Vagina (tissue), 2 donors: ENCODE measurements at regions not wholly inside any gene's neighbourhood (a gene's known extent, or its start where the extent isn't known, plus 50 kb on each side); places are given as distances from the start of the nearest gene placed in this dataset.

Experiments
- DNase-seq, 2 donors: peaks; one replicate each; pipeline ENCODE4 v3.0.0-alpha.2; 2017; ENCODE audit errors: extremely low spot score in 2 of 2
- H3K27ac ChIP-seq: fragments of 200-600 bp; sonication (generic); one replicate; pipeline ENCODE4 v1.5.1; 2019
- H3K27me3 ChIP-seq: fragments of 200-600 bp; sonication (generic); one replicate; pipeline ENCODE4 v1.5.1; 2019
- H3K36me3 ChIP-seq, 2 donors: fragments of 200-600 bp; sonication (generic); one replicate each; pipeline ENCODE4 v1.5.1; 2017 to 2019
- H3K4me1 ChIP-seq: fragments of 200-600 bp; sonication (generic); one replicate; pipeline ENCODE4 v1.5.1; 2019
- H3K4me3 ChIP-seq, 2 donors: fragments of 200-600 bp; sonication (generic); 1 replicate in 1 of 2; 2 replicates in 1 of 2; pipeline ENCODE4 v1.5.1; 2016 to 2019
- H3K9me3 ChIP-seq: fragments of 200-600 bp; sonication (generic); one replicate; pipeline ENCODE4 v1.5.1; 2019
- CTCF ChIP-seq, 3 experiments: fragments of 450-650 bp in 2 of 3; fragments of 200-600 bp in 1 of 3; sonication (generic) in 1 of 3; IDR thresholded peaks; one replicate each; pipeline ENCODE4 v1.5.1; 2017 to 2019; ENCODE audit warnings: antibody characterized with exemption in 3 of 3, mild to moderate bottlenecking in 2 of 3, moderate library complexity in 2 of 3
- POLR2A ChIP-seq, 2 donors: fragments of 450-650 bp; IDR thresholded peaks; one replicate each; pipeline ENCODE4 v1.6.1; 2017; ENCODE audit warnings: antibody characterized with exemption in 2 of 2, mild to moderate bottlenecking in 2 of 2, moderate library complexity in 2 of 2
- POLR2AphosphoS5 ChIP-seq, 2 donors: sonication (generic); formaldehyde crosslinking; IDR thresholded peaks; one replicate each; pipeline ENCODE4 v1.9.0; 2017; ENCODE audit warnings: antibody characterized with exemption in 2 of 2, mild to moderate bottlenecking in 2 of 2, low read depth in 1 of 2; ENCODE audit not compliant: insufficient read depth in 1 of 2
- intact Hi-C: fragments of 100-400 bp; cut with DNase I; formaldehyde crosslinking; loops from one replicate; pipeline ENCODE4 v1.15.1; 2023

- H3K4me3 ChIP-seq, result no peak overlapping the region
- no peaks in the 10 kb centered on the region for H3K27me3 ChIP-seq
- TF ChIP-seq POLR2AphosphoS5 (IDR thresholded peaks at IDR 0.05; ENCODE audit: insufficient read depth in 1 of 2, low read depth in 1 of 2) (no peak), POLR2A (IDR thresholded peaks at IDR 0.05) (no peak), CTCF (IDR thresholded peaks at IDR 0.05) (no peak)
- no peak overlapping the region for H3K27ac ChIP-seq
- no peaks in the 10 kb centered on the region for H3K4me1 ChIP-seq
- DNase-seq, result no peak
- H3K9me3 ChIP-seq, result no peaks in the 10 kb centered on the region
- no peaks in the 10 kb centered on the region for H3K36me3 ChIP-seq
- intact Hi-C loops, result no loop called here
Measured at GRCh38 chr10:85542936-85543730, 823.5 kb downstream of the GRID1 start.

- no peak overlapping the region for H3K4me3 ChIP-seq
- TF ChIP-seq CTCF (IDR thresholded peaks at IDR 0.05) (no peak), POLR2AphosphoS5 (IDR thresholded peaks at IDR 0.05; ENCODE audit: insufficient read depth in 1 of 2, low read depth in 1 of 2) (no peak), POLR2A (IDR thresholded peaks at IDR 0.05) (no peak)
- no peaks in the 10 kb centered on the region for H3K36me3 ChIP-seq
- intact Hi-C loops, result no loop called here
- DNase-seq, result no peak
- no peaks in the 10 kb centered on the region for H3K9me3 ChIP-seq
- no peaks in the 10 kb centered on the region for H3K4me1 ChIP-seq
- no peak overlapping the region for H3K27ac ChIP-seq
- H3K27me3 ChIP-seq, result no peaks in the 10 kb centered on the region
Measured at GRCh38 chr10:85544956-85545355, 821.6 kb downstream of the GRID1 start.

- intact Hi-C loops, result no loop called here
- H3K4me1 ChIP-seq, result no peaks in the 10 kb centered on the region
- no peaks in the 10 kb centered on the region for H3K9me3 ChIP-seq
- H3K27me3 ChIP-seq, result no peaks in the 10 kb centered on the region
- no peak overlapping the region for H3K4me3 ChIP-seq
- no peak for DNase-seq
- H3K27ac ChIP-seq, result no peak overlapping the region
- no peaks in the 10 kb centered on the region for H3K36me3 ChIP-seq
- no peak for TF ChIP-seq POLR2A (IDR thresholded peaks at IDR 0.05)
- no peak for TF ChIP-seq POLR2AphosphoS5 (IDR thresholded peaks at IDR 0.05; ENCODE audit: insufficient read depth in 1 of 2, low read depth in 1 of 2)
- no peak for TF ChIP-seq CTCF (IDR thresholded peaks at IDR 0.05)
Measured at GRCh38 chr10:85545874-85546273, 820.7 kb downstream of the GRID1 start.

GRCh38 chr10:85547460-85548023 is 819.1 kb downstream of the GRID1 start:
- Histone ChIP-seq H3K27ac (no peak overlapping the region), H3K4me3 (no peak overlapping the region), H3K27me3 (no peaks in the 10 kb centered on the region), H3K4me1 (no peaks in the 10 kb centered on the region), H3K36me3 (no peaks in the 10 kb centered on the region), H3K9me3 (no peaks in the 10 kb centered on the region)
- TF ChIP-seq CTCF (IDR thresholded peaks at IDR 0.05), result no peak
- no peak for TF ChIP-seq POLR2A (IDR thresholded peaks at IDR 0.05)
- DNase-seq, result no peak
- intact Hi-C loops, result no loop called here

- H3K4me3 ChIP-seq, result no peak overlapping the region
- no peaks in the 10 kb centered on the region for H3K27me3 ChIP-seq
- TF ChIP-seq POLR2A (IDR thresholded peaks at IDR 0.05) (no peak), POLR2AphosphoS5 (IDR thresholded peaks at IDR 0.05; ENCODE audit: insufficient read depth in 1 of 2, low read depth in 1 of 2) (no peak), CTCF (IDR thresholded peaks at IDR 0.05) (peak in 1 of 3 experiments; percentile 27)
- H3K9me3 ChIP-seq, result no peaks in the 10 kb centered on the region
- no peaks in the 10 kb centered on the region for H3K4me1 ChIP-seq
- no peak for DNase-seq
- no peak overlapping the region for H3K27ac ChIP-seq
- no peaks in the 10 kb centered on the region for H3K36me3 ChIP-seq
- intact Hi-C loops, result no loop called here
Measured at GRCh38 chr10:85548034-85548433, 818.6 kb downstream of the GRID1 start.
